AG08396 (cell line): ENCODE measurements at regions not wholly inside any gene's neighbourhood (a gene's known extent, or its start where the extent isn't known, plus 50 kb on each side); places are given as distances from the start of the nearest gene placed in this dataset.

Source experiments
- DNase-seq: peaks from one replicate; pipeline ENCODE4 v3.0.0; 2012; ENCODE audit warnings: low spot score, mixed read lengths

- no peak for DNase-seq
Measured at GRCh38 chr17:5820721-5821456, 236.6 kb upstream of the NLRP1 start.

- DNase-seq = no peak
Measured at GRCh38 chr17:5821803-5822202, 237.5 kb upstream of the NLRP1 start.

DNA sequence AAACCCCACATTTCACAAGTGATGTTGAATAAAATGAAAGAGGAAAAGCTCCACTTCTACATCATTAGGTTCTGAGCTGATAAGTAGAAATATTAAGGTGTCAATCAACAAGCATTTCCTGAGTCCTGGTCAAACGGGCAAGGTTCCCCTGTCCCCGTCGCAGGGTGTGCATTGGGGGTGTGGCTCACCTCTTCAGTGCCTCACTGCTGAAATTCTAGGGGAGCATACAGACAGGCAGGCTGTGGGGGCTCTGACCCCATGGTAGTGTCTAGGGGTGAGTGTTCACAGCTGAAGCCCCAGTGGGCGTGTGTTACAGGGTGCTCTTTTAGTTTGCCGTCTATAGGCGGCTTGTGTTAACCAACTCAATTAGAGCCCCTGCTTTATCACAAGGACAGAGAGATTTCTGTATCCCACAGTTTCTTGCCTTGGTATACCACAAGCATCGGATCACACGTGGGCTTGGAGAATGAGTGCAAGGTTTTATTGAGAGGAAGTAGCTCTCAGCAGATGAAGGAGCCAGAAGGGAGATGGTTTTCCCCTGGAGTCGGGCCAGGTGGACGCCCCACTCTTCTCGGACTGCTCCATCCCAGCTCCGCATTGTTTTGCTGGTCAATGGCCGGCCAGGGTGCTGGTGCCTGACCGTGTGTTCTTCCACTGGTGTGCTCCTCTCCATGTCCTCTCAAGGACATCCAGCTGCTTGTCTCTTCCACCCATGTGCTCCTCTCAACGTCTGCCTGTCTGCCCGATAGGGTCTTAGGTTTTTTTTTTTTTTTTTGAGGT lies 238.2 kb upstream of the NLRP1 start:
- DNase-seq = no peak

- DNase-seq = no peak
Measured at GRCh38 chr17:5823219-5823618, 238.9 kb upstream of the NLRP1 start.

DNA sequence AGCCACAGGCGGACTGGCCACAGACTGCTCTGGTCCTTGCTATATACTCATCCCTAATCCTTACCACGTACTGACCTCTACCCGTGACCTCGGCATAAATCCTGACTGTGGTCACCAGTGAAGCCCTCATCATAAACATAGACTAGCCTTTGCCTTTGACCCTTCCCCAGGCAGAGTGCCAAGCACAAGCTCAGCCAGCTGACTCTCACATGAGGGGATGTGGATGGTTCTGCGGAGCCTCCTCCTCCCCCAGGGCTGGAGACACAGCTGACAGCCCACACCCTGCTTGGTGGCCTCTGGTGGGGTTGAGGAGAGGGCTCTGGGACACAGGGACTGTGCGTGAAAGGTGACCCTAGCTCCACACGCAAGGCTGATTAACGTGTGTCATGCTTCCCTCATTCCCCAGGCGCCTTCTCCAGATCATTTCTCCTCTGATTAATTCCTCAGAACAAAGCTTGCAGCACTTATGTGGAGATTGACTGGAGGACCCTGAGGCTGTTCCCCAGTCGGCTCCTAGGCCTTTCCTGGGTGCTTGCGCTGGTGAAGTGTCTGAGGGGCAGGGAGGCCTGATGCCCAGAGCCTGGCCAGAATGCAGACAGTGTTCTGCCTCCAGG lies 241.5 kb upstream of the NLRP1 start:
- DNase-seq = peak; percentile 23

- DNase-seq = no peak
Measured at GRCh38 chr17:5826384-5826783, 242.1 kb upstream of the NLRP1 start.

- no peak for DNase-seq
Measured at GRCh38 chr17:5830921-5831320, 239.3 kb upstream of the WSCD1 start.

DNA sequence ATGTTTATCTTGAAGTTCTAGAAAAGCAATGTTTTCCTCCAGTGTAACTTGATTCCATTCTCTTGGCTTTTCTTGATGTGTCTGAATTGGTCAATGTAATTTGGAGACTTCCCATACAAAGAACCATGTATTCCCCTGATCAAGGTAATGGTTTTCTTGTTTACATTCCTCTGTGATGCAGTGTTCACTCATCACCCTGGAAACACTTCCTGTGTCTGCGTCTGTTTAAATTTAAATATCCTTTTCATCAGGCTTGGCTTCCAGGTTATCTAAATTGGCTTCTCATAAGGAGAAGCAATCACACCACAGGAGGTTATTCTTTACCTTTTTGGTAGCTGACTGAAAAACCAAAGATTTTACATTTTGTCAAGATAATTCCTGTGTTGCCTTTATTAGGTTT lies 237.3 kb upstream of the WSCD1 start:
- peak; percentile 38 for DNase-seq

DNA sequence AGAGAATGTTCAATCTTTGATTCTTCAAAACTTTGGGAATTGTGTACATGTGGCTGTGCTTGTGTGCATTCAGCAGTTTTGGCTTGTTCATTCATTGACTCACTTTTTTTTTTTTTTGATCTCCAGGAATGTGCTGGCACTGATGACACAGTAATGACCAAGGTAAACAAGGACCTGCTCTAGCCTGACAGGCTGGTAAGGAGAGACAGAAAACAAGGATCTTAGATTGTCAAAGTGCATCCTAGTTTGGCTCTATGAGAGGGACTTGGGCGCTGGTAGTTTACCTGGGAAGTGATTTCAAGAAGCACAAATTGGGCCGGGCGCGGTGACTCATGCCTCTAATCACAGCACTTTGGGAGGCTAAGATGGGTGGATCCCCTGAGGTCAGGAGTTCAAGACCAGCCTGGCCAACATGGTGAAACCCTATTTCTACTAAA lies 233.1 kb upstream of the WSCD1 start:
- peak; percentile 72 for DNase-seq

- DNase-seq = no peak
Measured at GRCh38 chr17:5838661-5839300, 231.4 kb upstream of the WSCD1 start.

GRCh38 chr17:5840811-5841446 lies 229.2 kb upstream of the WSCD1 start:
- no peak for DNase-seq

GRCh38 chr17:5841862-5842261 lies 228.3 kb upstream of the WSCD1 start:
- no peak for DNase-seq

- no peak for DNase-seq
Measured at GRCh38 chr17:5843366-5844026, 226.7 kb upstream of the WSCD1 start.

DNA sequence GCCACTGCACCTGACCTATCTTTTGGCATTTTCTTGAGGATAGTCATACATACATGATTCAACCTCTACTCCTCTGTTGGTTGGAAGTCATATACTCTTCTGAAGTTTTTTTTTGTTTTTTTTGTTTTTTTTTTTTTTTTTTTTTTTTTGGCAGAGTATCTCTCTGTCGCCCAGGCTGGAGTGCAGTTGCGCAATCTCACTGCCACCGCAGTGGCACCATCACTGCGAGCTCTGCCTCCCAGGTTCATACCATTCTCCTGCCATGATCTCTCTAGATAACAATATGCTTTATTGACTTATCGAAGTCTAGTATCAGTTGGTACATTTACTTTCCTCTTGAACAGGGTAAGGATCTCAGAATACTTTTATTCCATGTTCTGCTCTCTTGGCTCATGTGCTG lies 224.2 kb upstream of the WSCD1 start:
- no peak for DNase-seq

DNA sequence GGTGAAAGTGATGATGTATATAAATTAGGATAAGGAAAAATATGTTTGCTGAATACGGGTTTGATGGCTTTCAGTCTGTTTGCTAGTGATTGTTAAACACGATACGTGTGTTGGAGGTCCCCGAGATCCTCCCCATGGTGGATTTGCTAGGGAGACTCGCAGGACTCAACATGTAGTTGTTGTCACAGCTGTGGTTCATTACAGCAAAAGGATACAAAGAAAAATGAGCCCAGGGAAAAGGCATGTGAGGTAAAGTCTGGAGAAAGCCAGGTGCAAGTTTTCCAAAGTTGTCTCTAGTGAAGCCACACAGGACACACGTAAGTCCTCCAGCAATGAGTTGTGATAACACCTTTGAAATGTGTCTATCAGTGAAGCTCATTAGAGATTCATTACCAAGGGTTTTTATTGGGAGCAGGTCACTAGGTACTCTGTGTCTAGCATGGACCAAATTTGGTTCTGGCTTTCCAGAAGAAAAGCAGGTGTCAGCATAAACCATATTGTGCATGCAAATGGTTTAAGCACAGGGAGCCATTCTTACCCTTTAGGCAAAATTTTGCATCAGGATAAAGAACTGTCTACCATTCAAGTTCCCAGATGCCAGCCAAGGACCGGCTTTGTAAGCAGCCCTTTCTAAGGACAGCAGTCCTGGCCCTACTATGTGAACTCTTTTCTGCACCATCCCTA lies 215.2 kb upstream of the WSCD1 start:
- no peak for DNase-seq

DNA sequence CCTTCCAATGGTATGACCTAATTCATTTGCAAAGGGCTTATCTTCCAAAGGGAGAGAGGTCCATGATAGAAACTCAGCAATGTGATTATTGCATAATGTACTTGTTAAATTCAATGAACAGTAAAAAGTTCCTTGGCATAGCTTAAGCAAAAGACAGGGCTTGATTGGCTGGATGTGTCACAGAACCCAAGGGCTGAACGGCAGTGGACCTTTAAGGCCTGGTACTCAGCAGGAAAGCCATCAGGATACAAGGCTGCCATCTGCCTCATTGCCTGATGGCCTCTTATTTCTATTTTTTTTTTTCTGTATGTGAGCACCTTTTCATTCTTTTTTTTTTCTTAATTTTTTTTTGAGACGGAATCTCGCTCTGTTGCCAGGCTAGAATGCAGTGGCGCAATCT lies 208.9 kb upstream of the WSCD1 start:
- no peak for DNase-seq

DNA sequence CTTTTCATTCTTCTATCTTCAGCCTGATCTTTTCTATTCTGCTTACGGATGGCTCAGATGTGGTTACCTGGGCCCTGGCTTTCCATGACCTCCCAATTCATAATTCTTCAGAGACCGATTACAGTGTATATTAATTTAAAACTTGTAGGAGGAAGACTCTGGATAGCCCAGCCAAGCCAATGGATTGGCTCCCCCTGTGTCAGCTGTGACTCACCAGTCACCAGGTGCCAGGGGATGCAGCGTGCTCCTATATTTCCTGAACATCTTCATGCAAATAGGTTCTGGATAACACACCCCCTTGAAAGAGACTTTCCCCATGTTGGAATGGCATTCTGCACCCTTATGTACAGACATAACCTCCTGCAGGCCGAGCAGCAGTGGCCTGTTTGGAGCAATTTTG lies 208.3 kb upstream of the WSCD1 start:
- DNase-seq = no peak

- no peak for DNase-seq
Measured at GRCh38 chr17:5862395-5862794, 207.8 kb upstream of the WSCD1 start.

DNA sequence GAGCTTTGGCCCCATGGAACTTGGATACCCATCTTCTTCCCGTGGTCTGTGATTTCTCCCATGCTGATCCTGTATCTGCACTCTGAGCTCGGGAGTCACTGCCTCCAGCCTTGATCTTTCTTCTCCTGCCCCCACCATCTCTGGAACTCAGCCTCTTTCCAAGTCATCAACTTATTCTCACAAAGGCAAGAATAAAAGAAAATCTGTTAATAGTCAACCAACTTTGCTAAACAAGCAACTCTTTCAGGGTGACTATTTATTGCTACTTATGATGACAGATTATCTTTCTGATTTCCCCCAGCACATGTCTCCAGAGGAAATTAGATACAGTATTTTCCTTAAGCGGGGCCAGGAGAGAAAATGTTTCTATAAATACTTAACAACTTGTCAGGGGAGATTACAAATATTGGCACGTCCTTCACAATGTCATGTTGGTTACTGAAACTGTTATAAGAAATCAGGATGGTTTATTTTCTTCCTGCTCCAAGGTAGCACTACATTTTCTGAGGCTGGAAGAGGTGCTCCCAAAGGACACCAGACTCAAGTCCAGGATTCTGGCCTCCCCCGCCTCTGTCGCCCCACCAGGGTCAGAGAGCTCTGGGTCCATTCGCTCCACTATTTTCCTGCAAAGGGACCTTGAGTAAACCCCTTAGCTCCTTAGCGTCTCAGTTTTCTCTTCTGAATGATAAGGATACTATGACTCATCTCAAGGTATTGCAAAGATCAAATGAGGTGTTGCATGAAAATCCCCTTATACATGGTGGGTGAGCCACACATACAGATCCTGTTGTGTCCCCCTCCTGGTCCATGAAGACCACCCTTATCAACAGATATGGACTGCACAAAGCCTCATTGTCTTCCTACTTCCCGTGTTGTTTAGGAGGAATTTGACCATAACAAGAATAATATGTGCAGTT lies 205.2 kb upstream of the WSCD1 start:
- no peak for DNase-seq

DNA sequence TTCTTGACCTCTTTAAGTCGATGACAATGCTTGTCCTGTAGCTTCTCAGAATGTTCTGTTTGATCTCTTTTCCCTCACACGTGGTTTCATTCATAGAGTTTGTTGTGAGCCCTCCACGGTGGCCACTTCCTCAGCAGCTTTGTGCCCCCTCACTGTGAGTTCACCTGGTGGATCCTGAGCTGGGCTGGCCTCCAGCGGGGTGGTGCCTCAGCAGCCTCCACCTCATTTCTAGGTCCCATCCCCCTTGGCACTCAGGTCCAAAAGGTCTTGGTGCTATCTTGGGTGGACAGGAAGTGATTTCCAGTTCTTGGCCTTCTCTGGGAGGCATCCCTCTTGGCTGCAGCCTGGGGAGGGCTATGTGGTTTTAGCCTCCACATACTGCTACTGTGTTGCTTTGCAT lies 203.2 kb upstream of the WSCD1 start:
- no peak for DNase-seq
